SH-SY5Y (cell line): ENCODE measurements at regions not wholly inside any gene's neighbourhood (a gene's known extent, or its start where the extent isn't known, plus 50 kb on each side); places are given as distances from the start of the nearest gene placed in this dataset.

Experiments used
- GATA2 ChIP-seq: IDR thresholded peaks from 2 replicates; pipeline ENCODE4 v1.6.1; 2011; ENCODE audit warnings: mild to moderate bottlenecking, low read depth, low read length
- GATA3 ChIP-seq: IDR thresholded peaks from 2 replicates; pipeline ENCODE4 v1.6.1; 2011; ENCODE audit warnings: low read depth, mild to moderate bottlenecking, low read length, moderate library complexity

- no peak for TF ChIP-seq GATA3
- no peak for TF ChIP-seq GATA2
Observed at GRCh38 chr3:160162440-160162839, 62.8 kb upstream of the C3orf80 start.

DNA sequence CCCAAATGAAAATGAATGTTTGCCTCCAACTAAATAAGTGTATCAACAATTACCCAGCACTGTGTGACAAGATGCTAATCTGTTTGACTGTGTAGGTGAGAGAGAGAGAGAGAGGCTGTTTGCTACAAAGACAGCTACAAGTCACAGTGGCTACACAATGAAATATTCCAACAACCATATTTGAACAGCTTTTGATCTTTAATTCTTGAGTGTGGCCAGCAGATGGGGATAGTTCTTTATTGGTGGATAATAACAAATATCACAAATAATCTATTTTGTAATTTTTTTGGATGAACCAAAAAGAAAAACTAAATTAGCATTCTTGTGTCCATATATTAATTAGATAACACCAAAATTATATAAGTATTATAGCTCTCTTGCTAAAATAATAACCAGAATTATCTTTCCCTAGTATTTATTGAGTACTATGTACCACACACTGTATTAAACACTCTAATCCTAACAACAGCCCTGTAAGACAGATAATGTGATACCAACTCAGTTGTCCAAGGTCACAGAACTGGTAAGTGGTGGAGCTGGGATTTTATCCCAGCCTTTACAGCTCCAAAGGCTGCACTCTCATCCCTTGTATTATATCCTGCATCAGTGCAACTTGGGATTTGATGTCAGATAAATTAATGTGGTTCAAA lies 61.9 kb upstream of the C3orf80 start:
- TF ChIP-seq GATA3: no peak
- no peak for TF ChIP-seq GATA2

- no peak for TF ChIP-seq GATA3
- no peak for TF ChIP-seq GATA2
Observed at GRCh38 chr3:160168246-160168645, 57.0 kb upstream of the C3orf80 start.

DNA sequence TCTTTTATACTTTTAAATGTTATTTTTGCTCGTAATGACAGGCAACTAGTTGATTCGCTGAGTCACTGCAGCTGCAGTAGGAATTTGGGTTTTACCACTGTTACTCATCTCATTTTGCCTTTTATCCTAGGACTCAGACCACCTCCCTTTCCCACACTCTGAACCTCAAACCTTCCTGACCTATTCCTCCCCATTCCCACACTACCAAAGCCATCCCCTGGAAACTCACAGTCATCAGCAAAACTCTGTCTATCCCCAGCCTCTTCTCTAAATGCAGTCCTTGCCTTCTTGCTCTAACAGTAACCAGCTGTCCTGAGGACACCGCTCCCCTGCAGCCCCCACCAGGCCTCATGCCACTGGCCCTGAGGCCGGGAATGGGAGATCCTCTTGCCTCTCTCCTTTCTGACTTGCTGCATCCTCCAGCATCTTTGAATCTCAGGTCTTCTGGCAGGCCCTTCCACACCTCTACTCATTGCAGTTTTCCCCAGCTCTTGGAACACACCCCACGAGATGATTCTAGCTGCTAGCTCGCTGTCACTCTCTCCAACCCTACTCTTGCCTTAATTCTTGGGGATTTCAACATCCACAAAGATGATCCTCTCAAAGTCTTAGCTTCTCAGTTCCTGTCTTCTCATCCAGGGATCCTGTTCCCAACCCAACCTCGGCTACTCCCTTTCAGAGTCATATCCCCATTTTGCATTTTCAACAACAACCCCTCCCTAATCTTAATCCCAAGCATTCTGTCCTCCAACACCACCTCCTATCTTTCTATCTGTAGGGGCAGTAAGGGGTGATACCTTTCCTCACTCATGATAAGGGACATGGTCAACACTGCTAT lies 55.9 kb upstream of the C3orf80 start:
- TF ChIP-seq GATA2: no peak
- TF ChIP-seq GATA3: no peak

DNA sequence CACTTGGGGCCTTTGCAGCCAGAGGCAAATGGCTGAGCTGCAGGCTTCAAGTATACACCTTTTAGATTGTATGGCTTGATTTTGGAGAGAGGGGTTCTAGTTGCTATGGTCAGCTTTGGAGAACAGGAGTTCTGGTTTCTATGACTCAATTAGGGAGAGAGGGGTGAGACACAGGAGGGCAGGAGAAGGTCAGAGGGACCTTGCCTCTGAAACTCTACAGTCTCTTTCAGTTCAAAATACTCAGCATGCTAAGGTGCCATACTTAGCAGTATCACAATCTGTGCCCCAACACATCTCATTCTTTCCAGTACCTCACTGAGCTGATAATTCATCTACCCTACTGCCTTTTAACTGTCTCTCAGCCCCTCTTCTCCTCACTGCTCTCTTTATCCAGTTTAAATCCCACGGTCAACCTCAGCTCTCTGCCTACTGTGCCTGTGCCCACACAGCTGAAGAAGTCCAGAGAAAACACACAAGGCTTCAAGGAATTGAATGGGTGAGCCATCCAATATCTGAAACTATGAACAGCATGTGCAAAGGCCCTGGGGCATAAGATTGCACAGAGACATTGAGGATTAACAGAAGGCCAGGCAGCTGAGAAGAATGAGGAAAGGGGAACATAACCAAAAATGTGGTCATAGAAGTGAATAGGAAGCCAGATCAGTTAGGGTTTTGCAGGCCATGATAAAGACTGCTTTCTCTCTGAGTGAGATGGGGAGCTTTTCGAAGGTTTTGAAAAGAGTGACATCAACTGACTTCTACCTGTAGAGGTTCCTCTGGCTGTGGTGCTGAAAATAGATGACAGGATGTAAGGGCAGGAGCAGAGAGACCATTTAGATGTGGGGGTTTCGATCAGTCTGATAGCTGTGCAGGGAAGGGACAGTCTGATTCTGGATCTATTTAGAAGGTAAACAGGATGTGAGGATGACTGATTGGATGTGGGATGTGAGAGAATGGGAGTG lies 54.5 kb upstream of the C3orf80 start:
- no peak for TF ChIP-seq GATA3
- TF ChIP-seq GATA2: no peak

DNA sequence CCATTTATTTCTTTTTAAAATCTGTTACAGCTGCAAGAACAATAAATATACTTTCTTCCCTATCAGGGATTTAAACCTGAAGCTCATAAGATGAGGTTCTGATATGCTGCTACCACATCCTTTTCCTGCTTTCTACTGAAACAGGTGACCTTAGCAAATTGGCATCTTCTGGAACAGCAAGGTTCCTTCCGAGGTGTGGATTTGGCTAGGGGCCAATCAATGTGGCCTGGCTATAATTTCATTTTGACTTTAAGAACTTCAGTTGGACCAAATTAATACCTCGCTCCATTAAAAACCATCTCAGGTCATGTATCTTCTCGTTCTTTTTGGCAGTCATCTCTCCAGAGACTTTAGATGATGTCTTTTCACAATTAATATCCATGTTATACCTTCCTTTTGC lies 53.4 kb upstream of the C3orf80 start:
- TF ChIP-seq GATA3 (no peak), GATA2 (no peak)

- TF ChIP-seq GATA2 (no peak), GATA3 (no peak)
Observed at GRCh38 chr3:160174621-160175020, 50.6 kb upstream of the C3orf80 start.
